IMR-90 (cell line): ENCODE measurements at regions not wholly inside any gene's neighbourhood (a gene's known extent, or its start where the extent isn't known, plus 50 kb on each side); places are given as distances from the start of the nearest gene placed in this dataset.

Source experiments
- CEBPB ChIP-seq: IDR thresholded peaks from 2 replicates; pipeline ENCODE4 v1.6.1; 2012; ENCODE audit warnings: low read depth, low read length, improper control_type of control experiment
- CTCF ChIP-seq: conservative IDR thresholded peaks from 2 replicates; pipeline ENCODE4 v1.5.1; 2012; ENCODE audit warnings: mild to moderate bottlenecking, low read depth, low read length, improper control_type of control experiment
- FOS ChIP-seq: fragments of 150-350 bp; IDR thresholded peaks from 2 replicates; pipeline ENCODE4 v1.6.1; 2016; ENCODE audit warnings: low read depth, low read length
- MAFK ChIP-seq: IDR thresholded peaks from 2 replicates; pipeline ENCODE4 v1.6.1; 2012; ENCODE audit warnings: low read depth, low read length, improper control_type of control experiment
- MAZ ChIP-seq: IDR thresholded peaks from 2 replicates; pipeline ENCODE4 v1.6.1; 2012; ENCODE audit warnings: low read depth, mild to moderate bottlenecking, low read length, improper control_type of control experiment, moderate library complexity, borderline replicate concordance
- MXI1 ChIP-seq: IDR thresholded peaks from 2 replicates; pipeline ENCODE4 v1.6.1; 2012; ENCODE audit warnings: low read depth, mild to moderate bottlenecking, low read length, moderate library complexity, borderline replicate concordance
- POLR2A ChIP-seq: IDR thresholded peaks from 2 replicates; pipeline ENCODE4 v1.6.1; 2012; ENCODE audit warnings: mild to moderate bottlenecking, low read depth, low read length
- RAD21 ChIP-seq: IDR thresholded peaks from 2 replicates; pipeline ENCODE4 v1.6.1; 2012; ENCODE audit warnings: low read length, improper control_type of control experiment
- RCOR1 ChIP-seq: IDR thresholded peaks from 2 replicates; pipeline ENCODE4 v1.6.1; 2012; ENCODE audit warnings: mild to moderate bottlenecking, low read length, improper control_type of control experiment; ENCODE audit not compliant: insufficient replicate concordance
- RFX5 ChIP-seq: IDR thresholded peaks from 2 replicates; pipeline ENCODE4 v1.8.0; 2012; ENCODE audit warnings: low read depth, mild to moderate bottlenecking, low read length, moderate library complexity
- SMC3 ChIP-seq: fragments of 150-350 bp; IDR thresholded peaks from 2 replicates; pipeline ENCODE4 v1.6.1; 2016; ENCODE audit warnings: low read depth, mild to moderate bottlenecking, antibody characterized with exemption, low read length, moderate library complexity
- USF2 ChIP-seq: fragments of 150-350 bp; IDR thresholded peaks from 2 replicates; pipeline ENCODE4 v1.6.1; 2017; ENCODE audit warnings: mild to moderate bottlenecking, antibody characterized with exemption, low read length, low read depth

GRCh38 chr2:128445523-128445900 is 126.8 kb upstream of the HS6ST1 start:
- TF ChIP-seq CTCF, result no peak
- no peak for TF ChIP-seq POLR2A
- no peak for TF ChIP-seq RCOR1
- TF ChIP-seq FOS, result no peak
- TF ChIP-seq SMC3, result no peak
- TF ChIP-seq CEBPB, result no peak
- TF ChIP-seq MXI1, result no peak
- no peak for TF ChIP-seq MAZ
- no peak for TF ChIP-seq RAD21
- TF ChIP-seq MAFK, result no peak
- TF ChIP-seq USF2, result no peak
- TF ChIP-seq RFX5, result no peak
